Esophagus squamous epithelium (tissue), 4 donors: ENCODE measurements at regions not wholly inside any gene's neighbourhood (a gene's known extent, or its start where the extent isn't known, plus 50 kb on each side); places are given as distances from the start of the nearest gene placed in this dataset.

Source experiments
- POLR2A ChIP-seq, 4 donors: fragments of 450-650 bp; IDR thresholded peaks; one replicate each; pipeline ENCODE4 v1.6.1; 2017; ENCODE audit warnings: antibody characterized with exemption in 4 of 4, mild to moderate bottlenecking in 4 of 4, moderate library complexity in 3 of 4
- TF ChIP-seq, protein P1 (sequence below), 6 experiments: fragments of 450-650 bp in 4 of 6; fragments of 200-600 bp in 2 of 6; sonication (generic) in 2 of 6; IDR thresholded peaks; one replicate each; pipeline ENCODE4 v1.5.1; 2016 to 2019; ENCODE audit warnings: antibody characterized with exemption in 6 of 6, mild to moderate bottlenecking in 4 of 6, moderate library complexity in 4 of 6

DNA sequence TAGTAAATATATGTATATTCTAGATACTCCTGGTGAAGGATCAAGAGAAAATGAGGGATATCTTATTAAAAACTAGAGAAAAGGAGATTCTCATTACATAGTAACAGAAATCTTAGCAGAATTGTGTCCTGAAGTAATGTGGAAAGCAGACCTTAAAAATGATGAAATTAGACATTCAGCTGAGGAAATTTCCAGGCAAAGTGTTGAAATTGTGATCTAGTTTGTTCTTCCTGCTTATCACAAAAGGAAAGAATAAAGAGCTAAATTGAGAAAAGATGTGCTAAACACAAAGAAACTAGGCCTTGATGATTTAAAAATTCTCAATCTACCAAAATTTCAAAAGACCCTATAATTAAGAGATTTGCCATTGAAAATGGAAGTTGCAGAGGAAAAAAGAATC lies 362.6 kb upstream of the PLSCR5 start:
- TF ChIP-seq, protein P1, sequence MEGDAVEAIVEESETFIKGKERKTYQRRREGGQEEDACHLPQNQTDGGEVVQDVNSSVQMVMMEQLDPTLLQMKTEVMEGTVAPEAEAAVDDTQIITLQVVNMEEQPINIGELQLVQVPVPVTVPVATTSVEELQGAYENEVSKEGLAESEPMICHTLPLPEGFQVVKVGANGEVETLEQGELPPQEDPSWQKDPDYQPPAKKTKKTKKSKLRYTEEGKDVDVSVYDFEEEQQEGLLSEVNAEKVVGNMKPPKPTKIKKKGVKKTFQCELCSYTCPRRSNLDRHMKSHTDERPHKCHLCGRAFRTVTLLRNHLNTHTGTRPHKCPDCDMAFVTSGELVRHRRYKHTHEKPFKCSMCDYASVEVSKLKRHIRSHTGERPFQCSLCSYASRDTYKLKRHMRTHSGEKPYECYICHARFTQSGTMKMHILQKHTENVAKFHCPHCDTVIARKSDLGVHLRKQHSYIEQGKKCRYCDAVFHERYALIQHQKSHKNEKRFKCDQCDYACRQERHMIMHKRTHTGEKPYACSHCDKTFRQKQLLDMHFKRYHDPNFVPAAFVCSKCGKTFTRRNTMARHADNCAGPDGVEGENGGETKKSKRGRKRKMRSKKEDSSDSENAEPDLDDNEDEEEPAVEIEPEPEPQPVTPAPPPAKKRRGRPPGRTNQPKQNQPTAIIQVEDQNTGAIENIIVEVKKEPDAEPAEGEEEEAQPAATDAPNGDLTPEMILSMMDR (IDR thresholded peaks at IDR 0.05), result no peak
- no peak for TF ChIP-seq POLR2A (IDR thresholded peaks at IDR 0.05)
